ENCODE measurements at regions not wholly inside any gene's neighbourhood (a gene's known extent, or its start where the extent isn't known, plus 50 kb on each side); places are given as distances from the start of the nearest gene placed in this dataset.

DNA sequence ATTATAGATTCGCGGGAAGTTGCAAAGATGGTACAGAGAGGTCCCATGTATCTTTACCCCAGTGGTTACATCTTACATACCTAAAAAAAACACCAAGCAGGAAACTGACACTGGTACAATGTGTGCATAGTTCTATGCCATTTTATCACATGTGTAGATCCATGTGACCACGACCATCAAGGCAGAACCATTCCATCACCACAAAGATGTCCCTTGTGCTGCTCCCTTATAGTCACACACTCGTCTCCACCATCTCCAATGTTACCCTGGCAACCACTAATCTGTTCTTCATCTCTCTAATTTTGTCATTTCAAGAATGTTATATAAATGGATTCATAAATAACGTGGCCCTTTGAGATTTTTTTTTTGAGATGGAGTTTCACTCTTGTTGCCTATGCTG is 156.9 kb upstream of the MAGI3 start:
- Histone ChIP-seq H3K4me3 (ENCODE audit: low read depth in 1 of 3, low read length in 3 of 3) (no peak overlapping the region), H3K27ac (ENCODE audit: low read depth in 1 of 2, low read length in 2 of 2) (no peak overlapping the region), H3K9ac (ENCODE audit: low read depth in 1 of 2, low read length in 2 of 2) (no peak overlapping the region), H3K27me3 (ENCODE audit: control insufficient read depth in 4 of 4, insufficient read depth in 4 of 4, low read length in 3 of 4) (no peaks in the 10 kb centered on the region), H3K9me3 (ENCODE audit: control insufficient read depth in 4 of 4, low read length in 3 of 4) (no peaks in the 10 kb centered on the region), H3K36me3 (ENCODE audit: control insufficient read depth in 4 of 4, insufficient read depth in 3 of 4, low read depth in 1 of 4, low read length in 3 of 4) (no peaks in the 10 kb centered on the region), H3K4me1 (ENCODE audit: control insufficient read depth in 4 of 4, insufficient read depth in 4 of 4, low read length in 3 of 4) (no peaks in the 10 kb centered on the region)
- 89% methylated on average over 5 of the region's 5 CpGs for WGBS
- TF ChIP-seq YY1 (IDR thresholded peaks at IDR 0.05) (no peak), NR2F2 (IDR thresholded peaks at IDR 0.05) (no peak), GABPA (IDR thresholded peaks at IDR 0.05 in 1 of 2, conservative IDR thresholded peaks at IDR 0.05 in 1 of 2) (no peak), RAD21 (IDR thresholded peaks at IDR 0.05) (no peak), JUND (IDR thresholded peaks at IDR 0.05) (no peak), RXRA (IDR thresholded peaks at IDR 0.05) (no peak)
- TF ChIP-seq, protein P1, sequence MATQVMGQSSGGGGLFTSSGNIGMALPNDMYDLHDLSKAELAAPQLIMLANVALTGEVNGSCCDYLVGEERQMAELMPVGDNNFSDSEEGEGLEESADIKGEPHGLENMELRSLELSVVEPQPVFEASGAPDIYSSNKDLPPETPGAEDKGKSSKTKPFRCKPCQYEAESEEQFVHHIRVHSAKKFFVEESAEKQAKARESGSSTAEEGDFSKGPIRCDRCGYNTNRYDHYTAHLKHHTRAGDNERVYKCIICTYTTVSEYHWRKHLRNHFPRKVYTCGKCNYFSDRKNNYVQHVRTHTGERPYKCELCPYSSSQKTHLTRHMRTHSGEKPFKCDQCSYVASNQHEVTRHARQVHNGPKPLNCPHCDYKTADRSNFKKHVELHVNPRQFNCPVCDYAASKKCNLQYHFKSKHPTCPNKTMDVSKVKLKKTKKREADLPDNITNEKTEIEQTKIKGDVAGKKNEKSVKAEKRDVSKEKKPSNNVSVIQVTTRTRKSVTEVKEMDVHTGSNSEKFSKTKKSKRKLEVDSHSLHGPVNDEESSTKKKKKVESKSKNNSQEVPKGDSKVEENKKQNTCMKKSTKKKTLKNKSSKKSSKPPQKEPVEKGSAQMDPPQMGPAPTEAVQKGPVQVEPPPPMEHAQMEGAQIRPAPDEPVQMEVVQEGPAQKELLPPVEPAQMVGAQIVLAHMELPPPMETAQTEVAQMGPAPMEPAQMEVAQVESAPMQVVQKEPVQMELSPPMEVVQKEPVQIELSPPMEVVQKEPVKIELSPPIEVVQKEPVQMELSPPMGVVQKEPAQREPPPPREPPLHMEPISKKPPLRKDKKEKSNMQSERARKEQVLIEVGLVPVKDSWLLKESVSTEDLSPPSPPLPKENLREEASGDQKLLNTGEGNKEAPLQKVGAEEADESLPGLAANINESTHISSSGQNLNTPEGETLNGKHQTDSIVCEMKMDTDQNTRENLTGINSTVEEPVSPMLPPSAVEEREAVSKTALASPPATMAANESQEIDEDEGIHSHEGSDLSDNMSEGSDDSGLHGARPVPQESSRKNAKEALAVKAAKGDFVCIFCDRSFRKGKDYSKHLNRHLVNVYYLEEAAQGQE (IDR thresholded peaks at IDR 0.05) = no peak
- no peak for DNase-seq (ENCODE audit: low spot score)

DNA sequence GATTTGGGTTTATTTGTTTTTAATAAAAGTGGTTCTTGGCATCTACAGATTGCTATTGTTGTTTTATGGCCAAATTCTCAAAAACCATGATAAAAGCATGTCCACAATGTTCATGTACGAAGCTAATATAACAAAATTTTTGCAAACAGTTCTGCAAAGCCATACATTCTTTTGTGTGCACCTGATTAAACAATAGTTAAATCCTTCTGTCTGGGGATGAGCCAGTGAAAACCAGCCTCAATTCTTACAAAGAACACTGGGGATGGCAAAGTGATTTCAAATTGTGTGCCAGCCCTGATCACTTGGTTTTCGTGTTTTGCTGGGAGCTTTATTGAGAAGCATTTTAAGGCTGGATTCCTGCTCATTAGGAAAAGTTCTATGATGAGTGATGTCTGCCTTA is 149.1 kb upstream of the MAGI3 start:
- Histone ChIP-seq H3K27ac (ENCODE audit: low read depth in 1 of 2, low read length in 2 of 2) (no peak overlapping the region), H3K9me3 (ENCODE audit: control insufficient read depth in 4 of 4, low read length in 3 of 4) (no peaks in the 10 kb centered on the region), H3K4me3 (ENCODE audit: low read depth in 1 of 3, low read length in 3 of 3) (no peak overlapping the region), H3K9ac (ENCODE audit: low read depth in 1 of 2, low read length in 2 of 2) (no peak overlapping the region), H3K27me3 (ENCODE audit: control insufficient read depth in 4 of 4, insufficient read depth in 4 of 4, low read length in 3 of 4) (no peaks in the 10 kb centered on the region), H3K4me1 (ENCODE audit: control insufficient read depth in 4 of 4, insufficient read depth in 4 of 4, low read length in 3 of 4) (no peaks in the 10 kb centered on the region), H3K36me3 (ENCODE audit: control insufficient read depth in 4 of 4, insufficient read depth in 3 of 4, low read depth in 1 of 4, low read length in 3 of 4) (no peaks in the 10 kb centered on the region)
- DNase-seq (ENCODE audit: low spot score) = no peak
- TF ChIP-seq FOXA1 (IDR thresholded peaks at IDR 0.05) = no peak
- no peak for TF ChIP-seq HNF4A (conservative IDR thresholded peaks at IDR 0.05)
- TF ChIP-seq, protein P2, sequence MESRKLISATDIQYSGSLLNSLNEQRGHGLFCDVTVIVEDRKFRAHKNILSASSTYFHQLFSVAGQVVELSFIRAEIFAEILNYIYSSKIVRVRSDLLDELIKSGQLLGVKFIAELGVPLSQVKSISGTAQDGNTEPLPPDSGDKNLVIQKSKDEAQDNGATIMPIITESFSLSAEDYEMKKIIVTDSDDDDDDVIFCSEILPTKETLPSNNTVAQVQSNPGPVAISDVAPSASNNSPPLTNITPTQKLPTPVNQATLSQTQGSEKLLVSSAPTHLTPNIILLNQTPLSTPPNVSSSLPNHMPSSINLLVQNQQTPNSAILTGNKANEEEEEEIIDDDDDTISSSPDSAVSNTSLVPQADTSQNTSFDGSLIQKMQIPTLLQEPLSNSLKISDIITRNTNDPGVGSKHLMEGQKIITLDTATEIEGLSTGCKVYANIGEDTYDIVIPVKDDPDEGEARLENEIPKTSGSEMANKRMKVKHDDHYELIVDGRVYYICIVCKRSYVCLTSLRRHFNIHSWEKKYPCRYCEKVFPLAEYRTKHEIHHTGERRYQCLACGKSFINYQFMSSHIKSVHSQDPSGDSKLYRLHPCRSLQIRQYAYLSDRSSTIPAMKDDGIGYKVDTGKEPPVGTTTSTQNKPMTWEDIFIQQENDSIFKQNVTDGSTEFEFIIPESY (IDR thresholded peaks at IDR 0.05) = no peak
- no peak for TF ChIP-seq RXRA (IDR thresholded peaks at IDR 0.05)
- TF ChIP-seq, protein P1 (IDR thresholded peaks at IDR 0.05) = no peak
- no peak for TF ChIP-seq FOXA2 (IDR thresholded peaks at IDR 0.05)
- TF ChIP-seq SP1 (IDR thresholded peaks at IDR 0.05) = no peak
- no peak for TF ChIP-seq TAF1 (conservative IDR thresholded peaks at IDR 0.05)
- TF ChIP-seq, protein P3, sequence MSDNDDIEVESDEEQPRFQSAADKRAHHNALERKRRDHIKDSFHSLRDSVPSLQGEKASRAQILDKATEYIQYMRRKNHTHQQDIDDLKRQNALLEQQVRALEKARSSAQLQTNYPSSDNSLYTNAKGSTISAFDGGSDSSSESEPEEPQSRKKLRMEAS (IDR thresholded peaks at IDR 0.05) = no peak
- TF ChIP-seq HNF4G (IDR thresholded peaks at IDR 0.05) = no peak
- no peak for TF ChIP-seq YY1 (IDR thresholded peaks at IDR 0.05)
- TF ChIP-seq NR2F2 (IDR thresholded peaks at IDR 0.05) = no peak
- TF ChIP-seq, protein P4, sequence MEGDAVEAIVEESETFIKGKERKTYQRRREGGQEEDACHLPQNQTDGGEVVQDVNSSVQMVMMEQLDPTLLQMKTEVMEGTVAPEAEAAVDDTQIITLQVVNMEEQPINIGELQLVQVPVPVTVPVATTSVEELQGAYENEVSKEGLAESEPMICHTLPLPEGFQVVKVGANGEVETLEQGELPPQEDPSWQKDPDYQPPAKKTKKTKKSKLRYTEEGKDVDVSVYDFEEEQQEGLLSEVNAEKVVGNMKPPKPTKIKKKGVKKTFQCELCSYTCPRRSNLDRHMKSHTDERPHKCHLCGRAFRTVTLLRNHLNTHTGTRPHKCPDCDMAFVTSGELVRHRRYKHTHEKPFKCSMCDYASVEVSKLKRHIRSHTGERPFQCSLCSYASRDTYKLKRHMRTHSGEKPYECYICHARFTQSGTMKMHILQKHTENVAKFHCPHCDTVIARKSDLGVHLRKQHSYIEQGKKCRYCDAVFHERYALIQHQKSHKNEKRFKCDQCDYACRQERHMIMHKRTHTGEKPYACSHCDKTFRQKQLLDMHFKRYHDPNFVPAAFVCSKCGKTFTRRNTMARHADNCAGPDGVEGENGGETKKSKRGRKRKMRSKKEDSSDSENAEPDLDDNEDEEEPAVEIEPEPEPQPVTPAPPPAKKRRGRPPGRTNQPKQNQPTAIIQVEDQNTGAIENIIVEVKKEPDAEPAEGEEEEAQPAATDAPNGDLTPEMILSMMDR (IDR thresholded peaks at IDR 0.05; ENCODE audit: low read depth, low read length, missing input control) = no peak
- 90% methylated on average over 2 of the region's 2 CpGs for WGBS
